Stimulated activated CD4-positive, alpha-beta T cell treated with anti-CD3 and anti-CD28 coated beads, Interleukin-4, amount 100 ng/mL, for 48 hours (primary cell): ENCODE measurements at regions not wholly inside any gene's neighbourhood (a gene's known extent, or its start where the extent isn't known, plus 50 kb on each side); places are given as distances from the start of the nearest gene placed in this dataset.
A peak's percentile ranks its signal among the peaks of the same experiment; 100 is the strongest.

Experiments
- DNase-seq, 2 donors: peaks; one replicate each; pipeline ENCODE4 v3.0.0-alpha.2; 2020; ENCODE audit warnings: low read depth in 2 of 2

DNA sequence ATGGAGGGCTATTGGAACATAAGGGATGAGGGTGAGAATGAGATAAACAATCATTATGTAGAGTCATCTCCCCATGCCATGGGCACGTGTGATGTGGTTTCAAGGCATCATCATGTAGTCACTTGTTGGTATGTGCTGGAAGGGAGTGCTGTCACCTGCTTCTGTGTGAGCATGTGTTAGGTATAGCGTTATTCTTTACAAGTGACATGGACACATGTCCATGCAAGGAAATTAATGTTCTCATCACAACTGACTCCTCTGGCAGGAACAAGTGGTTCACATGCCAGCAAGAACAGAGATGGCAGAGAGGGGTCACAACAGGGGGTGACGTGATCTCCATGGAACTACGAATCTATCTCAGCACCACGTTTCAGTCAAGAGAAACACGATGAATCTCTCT, 815.8 kb downstream of the BCL11B start:
- DNase-seq, result no peak

DNA sequence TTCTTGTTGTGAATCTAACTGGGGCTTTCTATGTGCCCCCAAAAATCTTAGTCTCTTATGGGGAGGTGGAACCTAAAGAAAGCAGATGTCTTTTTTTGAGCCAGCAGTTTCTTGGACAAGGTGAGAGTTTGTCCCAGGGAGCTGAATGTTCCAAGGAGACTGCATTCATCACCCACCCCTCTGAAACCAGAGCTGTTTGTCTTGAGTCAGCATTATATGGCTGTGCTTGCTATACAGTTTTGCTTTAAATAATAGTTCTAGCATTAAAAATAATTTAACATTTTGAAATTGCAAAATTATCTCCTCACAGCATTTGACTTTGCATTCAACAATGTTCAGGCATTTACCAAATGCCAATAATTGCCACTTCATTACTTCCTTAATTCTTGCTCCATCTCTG, 813.3 kb downstream of the BCL11B start:
- no peak for DNase-seq

DNA sequence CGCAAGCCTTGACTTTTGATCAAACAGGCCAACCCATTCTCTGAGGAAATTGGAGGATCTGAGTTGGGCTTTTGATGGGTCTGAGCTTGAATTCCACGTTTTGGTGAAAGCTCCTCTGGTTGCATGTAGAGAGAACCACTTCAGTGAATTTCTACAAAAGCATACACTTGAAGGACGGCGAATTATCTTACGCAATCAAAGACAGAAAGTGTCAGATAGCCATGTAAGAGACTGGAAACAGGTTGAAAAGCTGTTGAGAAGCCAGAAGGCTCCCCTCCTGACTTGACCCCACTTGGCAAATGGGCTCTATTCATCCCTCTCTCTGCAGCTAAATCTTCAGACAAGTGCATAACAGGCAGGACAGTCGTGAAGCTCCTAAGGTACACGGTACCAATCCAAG, 809.1 kb downstream of the BCL11B start:
- no peak for DNase-seq

DNA sequence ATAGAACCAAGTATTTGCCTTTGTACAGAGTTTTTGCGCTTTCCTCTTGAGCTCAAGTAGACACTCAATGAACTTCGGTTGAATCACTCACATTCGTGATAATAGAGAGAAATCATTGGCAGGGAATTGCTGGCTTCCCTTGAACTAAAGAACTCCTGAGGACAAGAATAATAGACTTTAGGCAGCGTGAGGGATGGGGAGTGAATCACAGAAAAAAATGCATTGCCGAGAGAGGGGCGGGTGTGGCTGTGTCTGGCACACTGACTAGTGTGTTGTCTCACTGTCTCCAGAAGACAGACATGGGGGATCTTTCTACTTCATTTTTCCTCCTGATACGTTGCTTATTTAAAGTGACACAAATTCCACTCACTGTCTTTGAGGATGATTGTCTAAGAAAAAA, 805.2 kb downstream of the BCL11B start:
- DNase-seq, result no peak

DNA sequence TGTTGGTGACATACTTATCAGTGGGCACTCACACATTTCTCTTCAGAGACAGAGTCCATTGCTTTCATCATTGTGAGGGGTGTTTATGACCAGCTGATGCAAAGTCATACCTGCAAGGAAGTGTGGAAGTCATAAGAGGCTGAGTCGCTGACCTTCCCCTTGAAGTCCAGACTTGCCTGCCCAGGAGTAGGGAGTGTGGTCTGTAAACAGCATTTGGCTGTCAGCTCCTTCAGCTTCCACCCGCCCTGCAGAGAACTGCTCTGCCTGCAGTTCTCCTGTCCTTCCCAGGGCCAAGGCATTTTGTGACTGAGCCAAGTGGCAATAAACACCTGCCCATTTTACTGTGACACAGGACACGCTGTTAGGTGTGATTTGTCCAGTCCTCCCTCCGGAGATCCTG, 801.3 kb downstream of the BCL11B start:
- DNase-seq, result no peak

DNA sequence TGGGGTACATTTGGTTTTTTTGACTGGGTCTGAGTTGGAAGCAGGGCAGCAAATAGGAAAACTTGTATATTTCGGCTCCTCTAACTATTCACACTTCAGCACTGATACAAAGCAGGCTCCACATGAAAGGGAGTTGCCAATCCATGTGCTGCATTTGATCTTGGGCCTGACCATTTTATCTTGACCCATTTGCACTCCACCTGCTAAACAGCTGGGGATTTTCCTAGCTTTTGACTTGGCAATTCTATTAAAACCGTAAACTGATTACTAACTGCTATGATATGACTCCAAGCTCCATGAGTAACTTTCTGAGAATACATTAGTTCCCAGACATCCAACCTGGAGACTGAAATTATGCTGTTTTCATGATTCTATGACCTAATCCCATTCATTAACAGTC, 797.1 kb downstream of the BCL11B start:
- no peak for DNase-seq

DNA sequence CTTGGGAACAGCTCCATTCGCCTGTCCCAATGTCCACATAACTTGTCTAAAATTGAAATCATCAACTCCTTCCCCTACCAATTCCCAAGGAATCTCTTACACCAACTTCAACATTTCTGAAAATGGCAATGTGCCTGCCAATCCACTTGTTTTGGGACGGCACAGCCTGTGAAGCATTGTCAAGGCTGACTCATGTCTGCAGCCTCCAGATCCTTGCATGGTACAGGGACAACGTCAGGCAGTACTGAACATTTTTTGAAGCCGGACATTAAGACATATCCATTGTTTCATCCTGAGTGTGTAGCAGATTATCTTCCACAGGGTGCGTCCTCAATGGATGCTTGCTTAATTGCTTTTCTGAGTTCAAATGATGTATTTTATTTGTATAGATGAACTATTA, 794.1 kb downstream of the BCL11B start:
- DNase-seq, result no peak

DNA sequence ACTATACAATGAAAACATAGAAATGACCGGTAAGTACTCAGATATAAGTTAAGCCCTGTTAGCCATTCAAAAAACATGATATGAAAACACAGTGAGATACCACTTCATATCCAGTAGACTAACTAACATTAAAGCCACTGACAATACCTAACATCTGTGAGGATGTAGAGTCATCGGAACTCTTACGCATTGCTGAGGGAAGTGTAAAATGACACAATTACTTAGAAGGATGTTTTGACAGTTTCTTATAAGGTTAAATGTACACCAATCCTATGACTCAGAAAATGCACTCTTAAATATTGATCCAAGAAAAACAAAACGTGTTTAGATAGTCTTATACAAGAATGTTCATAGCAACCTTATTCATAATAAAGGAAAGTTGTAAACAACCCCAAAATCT, 782.9 kb downstream of the BCL11B start:
- no peak for DNase-seq

DNA sequence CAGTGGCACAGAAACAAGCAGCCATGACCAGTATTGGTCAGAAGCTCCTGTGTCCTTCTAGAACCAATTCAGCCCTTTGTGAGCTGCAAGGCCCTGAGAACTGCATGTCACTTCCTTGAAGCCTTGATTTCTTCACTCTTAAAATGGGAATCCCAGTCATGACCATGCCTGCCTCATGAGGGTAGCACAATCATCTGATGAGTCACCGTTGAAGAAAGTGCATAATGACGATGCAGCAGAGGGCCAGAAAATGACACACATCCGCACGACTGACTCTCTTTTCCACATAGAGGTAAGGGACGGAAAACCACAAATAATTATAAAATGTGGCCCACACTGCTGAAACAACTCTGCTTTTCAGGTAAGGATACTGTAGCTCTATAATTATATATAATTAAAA, 777.4 kb downstream of the BCL11B start:
- peak in 1 of 2 donors; percentile 11 for DNase-seq

DNA sequence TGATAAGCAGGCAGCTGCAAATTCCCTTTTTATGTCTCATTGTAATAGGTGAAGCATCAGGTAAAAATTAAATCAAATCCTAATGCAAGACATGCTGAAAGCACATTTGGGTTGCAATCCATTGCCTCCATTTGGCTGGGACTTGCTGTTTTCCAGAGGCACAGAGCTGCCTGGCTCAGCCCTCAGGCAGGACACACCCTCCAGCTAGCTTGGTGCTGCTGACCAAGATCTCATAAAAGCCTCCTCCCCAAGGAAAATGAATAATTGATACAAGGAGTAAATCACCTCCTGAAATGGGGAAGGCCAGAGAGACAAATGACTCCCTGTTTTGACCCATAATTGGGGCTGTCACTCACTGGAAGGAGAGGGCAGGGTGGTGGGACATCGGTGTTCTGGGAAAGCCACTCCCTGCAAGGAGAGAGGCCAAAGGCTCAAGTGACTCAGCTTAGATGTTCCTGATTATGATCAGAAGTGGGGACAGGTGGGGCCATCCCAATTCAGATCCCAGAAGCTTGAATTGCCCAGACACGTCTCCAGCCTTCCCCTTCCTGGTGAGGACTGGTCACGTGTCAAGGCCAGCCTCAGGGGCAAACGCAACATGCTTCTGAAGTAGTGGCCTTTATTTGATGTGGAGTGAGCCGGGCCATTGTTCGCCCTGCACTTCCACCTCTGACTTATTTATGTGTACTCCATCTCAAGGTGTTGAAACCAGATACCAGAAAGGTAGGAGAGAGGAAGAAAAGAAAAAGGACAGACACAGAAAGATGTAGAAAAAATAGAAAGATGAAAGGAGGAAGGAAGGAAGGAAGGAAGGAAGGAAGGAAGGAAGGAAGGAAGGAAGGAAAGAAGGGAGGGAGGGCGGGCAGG, 773.7 kb downstream of the BCL11B start:
- DNase-seq, result no peak

DNA sequence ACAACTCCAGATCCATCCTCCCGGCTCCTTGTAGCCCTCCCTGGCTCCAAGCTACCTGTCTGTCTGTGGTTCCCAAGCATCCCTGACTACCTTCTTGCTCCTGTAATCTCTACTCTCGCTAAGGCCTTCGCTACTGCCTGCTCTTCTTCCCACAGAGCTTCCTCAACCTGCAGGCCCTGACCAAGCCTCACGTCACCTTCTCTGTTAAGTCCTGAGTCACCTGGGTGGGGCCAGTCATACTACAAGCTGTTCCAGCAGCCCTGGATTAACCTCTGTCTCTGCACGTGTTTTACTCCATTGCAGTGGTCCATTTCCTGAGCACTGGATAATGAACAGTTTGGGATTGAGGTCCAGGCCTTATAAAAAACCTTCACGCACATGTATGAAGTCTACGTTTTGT, 770.7 kb downstream of the BCL11B start:
- no peak for DNase-seq

DNA sequence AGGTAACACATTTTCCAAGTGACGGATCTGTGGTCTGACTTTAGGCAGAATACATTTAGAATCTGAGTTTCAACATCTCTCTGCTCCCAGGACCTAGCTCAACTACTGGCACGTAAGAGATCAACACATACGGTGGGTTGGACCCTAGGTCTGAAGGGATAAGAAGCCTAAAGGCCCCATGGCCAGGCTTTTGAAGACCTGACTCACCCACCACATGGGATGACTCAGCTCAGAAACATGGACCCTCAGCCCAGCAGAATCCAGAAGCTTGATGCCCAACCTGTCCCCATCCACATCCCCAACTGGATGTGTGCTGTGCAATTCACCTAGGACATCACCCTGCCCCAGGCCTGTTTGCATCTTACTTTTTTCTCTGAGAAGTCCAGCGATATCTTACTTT, 770.2 kb downstream of the BCL11B start:
- no peak for DNase-seq

DNA sequence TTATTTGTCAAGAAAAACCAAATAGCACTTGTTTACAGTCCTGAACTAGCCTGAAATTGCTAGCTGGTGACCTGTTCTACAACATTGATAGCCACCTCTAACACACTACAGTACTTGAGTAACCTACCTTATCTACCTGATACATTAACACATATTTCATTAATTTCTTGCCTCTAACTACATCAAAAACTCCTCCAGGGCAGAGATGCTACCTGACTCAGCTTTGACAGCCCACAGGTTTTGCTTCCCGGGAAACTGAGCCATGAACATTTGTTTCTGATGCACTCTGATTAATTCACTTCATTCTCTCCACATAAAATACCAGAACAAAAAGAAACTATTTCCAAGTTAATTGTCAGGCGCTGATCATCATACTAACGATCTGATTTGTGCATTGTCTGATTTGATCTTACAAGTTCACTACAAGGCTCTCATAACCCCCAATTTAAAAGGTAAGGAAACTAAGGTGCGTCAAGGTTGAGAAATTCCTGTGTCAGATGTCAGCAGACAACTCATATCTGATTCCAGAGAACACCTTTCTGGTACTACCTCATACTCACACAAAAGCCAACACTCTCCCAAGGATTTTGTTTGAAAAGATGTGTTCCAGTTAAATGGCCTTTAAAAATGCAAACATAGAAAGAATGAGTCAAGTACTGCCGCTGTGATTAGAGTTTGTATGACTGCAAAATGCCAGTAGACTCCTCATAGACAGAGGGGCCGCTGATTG, 768.7 kb downstream of the BCL11B start:
- DNase-seq, result no peak

DNA sequence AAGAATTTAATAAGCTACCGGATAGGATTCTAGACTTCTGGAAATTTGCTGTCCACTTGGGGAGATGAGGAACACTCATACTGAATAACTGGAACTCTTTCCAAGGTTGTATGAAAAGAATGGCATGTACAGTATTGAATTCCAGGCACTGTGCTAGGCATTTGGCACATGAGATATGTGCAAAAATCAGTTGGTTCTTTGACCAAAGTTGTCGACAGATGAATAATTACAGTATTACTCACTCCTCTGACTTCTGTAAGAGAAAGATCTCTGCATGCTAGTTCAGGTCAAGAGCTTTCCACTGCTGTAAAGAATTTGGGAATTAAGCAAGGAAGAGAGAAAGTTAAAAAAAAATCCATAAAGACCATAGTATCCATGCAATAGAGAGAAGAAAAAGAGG, 764.7 kb downstream of the BCL11B start:
- DNase-seq, result no peak

DNA sequence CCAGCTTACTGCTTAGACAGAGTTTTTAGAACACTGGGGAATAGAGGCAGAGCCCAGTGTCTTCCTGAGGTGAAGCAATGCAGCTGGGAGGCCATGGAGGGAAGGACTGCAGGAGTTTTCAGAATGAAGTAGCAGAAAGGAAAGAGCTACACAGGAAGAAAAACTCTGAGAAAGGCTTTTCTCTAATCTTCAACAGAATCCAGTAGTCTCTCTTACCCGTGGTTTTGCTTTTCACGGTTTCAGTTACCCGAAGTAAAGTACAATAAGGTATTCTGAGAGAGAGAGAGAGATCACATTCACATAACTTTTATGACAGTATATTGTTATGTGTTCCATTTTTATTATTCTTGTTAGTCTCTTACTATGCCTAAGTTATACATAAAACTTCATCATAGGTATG, 761.6 kb downstream of the BCL11B start:
- DNase-seq, result no peak

DNA sequence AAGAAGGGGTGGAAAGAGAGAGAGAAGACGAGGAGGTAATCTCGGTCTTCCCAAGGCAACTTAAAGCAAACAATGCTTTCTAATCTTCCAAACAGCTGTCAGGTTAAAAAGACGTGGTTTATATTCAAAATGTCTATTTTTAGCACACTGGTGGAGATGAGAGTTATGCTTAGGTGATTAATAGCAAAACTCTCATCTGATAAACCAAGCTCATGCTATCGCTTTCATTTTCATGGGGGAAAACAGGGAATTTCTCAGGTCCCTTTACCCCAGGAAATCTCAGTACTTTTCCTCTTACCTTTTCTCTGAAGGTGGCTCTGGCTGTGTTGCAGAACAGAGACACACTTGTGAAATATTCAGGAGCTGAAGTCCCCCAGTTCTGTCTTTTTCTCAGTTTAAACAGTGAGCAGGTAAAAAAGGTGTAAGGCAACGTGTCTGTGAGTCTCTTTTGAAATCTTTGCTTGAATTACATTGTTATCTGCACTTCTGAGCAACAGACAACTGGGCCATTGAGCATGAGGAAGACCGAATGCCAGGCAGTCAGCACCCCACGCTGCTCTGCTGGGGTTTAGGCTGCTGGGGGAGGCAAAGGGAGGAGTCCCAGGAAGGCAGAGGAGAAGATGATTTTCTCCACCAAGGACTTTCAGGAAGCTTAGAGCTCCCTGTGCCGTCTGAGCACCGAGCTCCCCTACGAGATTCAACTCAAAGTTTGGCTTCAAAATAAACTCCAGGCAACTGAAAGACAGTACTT, 759.3 kb downstream of the BCL11B start:
- DNase-seq, result no peak

DNA sequence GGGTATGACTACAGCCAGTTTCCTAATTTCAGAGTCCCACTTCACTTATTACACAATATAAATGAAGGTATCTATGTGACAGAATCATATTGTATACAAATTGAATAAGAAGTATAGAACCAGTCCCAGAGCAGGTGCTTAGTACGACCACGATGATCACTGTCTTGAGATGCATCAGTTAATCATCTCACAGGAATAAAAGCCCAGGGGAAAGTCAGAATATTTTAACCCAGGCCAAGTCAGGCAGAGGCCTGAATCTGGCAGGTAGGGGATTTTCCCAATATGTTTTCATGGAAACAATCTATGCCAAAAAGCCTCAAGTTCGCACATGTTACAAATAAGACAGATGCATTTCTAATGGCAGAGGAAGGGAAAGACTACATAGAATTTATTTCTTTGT, 758.4 kb downstream of the BCL11B start:
- DNase-seq, result no peak

DNA sequence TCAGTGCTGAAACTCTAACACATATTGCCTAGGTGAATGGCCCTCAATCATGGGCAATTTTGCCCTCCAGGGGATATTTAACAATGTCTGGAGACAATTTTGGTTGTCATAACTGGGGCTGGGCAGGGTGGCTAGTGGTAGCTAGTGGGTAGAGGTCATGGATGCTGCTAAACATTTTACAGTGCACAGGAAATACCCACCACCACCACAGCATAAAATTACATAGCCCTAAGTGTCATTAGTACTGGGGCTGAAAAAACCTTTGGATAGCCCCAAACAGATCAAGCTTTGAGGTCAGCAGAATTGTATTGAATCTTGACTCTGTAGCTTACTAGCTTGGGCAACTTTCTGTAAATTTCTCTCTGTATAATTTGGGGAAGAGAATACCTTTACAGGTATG, 758.0 kb downstream of the BCL11B start:
- DNase-seq, result no peak

DNA sequence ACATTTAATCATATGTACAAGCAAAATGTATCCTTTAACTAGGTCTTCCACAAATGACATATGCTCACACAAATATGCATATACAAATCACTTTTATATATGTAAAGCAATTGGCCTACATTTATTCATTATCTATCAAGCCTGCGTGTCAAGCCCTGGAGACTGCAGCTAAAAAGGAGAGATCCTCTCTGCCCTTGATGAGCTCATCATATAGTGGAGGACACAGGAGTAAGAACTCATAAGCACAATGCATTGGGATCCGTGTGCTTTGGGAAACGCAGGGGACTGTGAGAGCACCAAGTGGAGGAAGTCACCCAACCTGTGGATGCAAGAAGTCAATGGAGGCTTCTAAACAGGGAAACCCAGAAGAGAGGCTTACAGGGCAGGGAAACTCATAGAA, 735.7 kb downstream of the BCL11B start:
- no peak for DNase-seq

DNA sequence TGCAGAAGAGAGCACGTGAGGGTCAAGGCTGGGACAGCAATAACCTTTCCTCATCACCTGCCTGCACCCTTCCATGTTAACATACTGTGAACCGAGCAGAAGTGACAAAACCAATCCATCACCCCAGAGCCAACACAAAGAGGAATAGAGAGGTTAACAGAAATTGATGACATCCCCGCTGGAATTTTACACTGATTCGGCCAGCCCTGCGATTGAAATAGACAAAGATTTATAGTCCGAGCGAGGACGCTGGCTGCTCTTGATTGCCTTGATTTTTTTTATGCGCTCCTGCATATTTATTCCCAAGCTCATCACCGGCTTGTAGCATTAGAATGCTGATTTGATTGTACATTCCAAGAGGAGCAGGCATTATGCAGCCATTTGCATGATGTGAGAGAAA, 729.7 kb downstream of the BCL11B start:
- DNase-seq, result no peak

DNA sequence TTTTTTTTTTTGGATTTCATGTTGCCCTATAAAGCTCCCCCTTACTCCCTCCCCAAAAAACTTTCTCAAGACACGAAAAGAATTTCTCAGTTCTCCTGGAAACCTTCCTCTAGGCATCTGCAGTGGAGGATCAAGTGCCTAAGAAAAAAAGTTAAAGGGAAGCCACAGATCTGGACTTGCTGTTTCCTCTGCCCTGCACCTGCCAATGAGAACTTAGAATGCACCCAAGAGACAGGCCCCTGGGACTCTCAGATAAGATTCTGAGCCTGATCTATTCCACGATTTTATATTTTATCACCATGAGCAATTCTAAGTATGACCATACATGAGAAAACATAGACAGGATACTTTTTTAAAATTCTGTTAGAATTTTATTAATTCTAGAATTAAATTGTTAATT, 728.9 kb downstream of the BCL11B start:
- DNase-seq, result no peak

DNA sequence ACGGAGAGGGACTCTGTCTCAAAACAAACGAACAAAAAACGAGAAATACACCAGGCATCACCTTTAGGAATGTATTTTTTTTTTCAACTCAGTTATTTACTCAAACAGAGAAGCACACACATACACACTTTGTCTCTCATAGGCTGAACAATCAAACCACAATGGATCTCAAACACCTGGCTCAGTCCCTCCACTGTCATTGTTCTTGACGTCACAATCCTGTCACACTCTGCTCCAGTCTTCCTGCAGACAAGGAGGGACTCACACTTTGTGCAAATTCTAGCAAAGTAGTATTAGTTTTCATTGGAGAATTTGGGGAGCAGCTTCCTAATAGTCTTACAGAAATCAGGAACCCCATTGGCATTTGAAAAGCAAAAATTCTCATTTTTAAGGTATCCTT, 727.8 kb downstream of the BCL11B start:
- DNase-seq, result no peak

DNA sequence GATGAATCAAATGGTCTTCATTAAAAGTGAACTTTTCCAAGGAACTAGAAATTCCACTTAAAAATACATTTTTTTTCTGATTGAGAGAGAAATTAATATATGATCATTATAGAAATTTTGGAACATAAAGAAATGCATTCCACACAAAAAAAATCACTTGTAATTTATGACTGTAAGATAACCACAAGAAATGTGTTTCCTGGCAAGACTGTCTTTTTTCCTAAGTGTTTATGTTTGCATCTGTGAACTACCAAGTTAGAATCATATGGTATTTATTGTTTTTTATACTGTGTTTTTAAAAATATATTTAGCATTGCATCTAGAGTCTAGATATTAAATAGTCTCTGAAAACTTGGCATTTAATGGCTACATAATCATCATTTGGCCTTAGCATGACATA, 726.8 kb downstream of the BCL11B start:
- no peak for DNase-seq
